GM18909 (cell line): ENCODE measurements at regions not wholly inside any gene's neighbourhood (a gene's known extent, or its start where the extent isn't known, plus 50 kb on each side); places are given as distances from the start of the nearest gene placed in this dataset.
"Not testable (repeated sequence)": the region's sequence is repeated elsewhere in the genome, so short reads cannot be mapped to it uniquely, and the experiment has no call there.

ENCODE experiments used
- ATAC-seq: cut with Tn5 transposase; IDR thresholded peaks from one replicate; pipeline ENCODE4 v1.9.1; 2021; ENCODE audit warnings: mild to moderate bottlenecking; ENCODE audit not compliant: unreplicated experiment, poor library complexity

DNA sequence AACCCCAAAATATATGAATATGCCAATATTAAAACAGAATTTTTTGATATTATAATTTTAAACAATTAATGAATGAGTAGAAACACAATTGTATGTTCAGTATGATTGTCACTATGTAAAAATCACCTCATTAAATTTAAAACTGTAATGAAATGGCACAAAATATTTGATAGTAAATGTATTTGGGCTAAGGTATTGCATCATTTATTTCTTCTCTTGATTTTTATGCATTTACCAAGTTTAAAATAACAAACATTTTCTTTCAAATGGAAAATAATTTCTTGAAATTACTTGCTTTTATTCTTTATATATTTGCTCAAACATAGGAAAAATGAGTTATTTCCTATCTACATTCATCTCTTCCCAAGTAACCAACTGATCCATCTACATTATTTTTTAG, 782.6 kb downstream of the KCNJ3 start:
- ATAC-seq: no peak

DNA sequence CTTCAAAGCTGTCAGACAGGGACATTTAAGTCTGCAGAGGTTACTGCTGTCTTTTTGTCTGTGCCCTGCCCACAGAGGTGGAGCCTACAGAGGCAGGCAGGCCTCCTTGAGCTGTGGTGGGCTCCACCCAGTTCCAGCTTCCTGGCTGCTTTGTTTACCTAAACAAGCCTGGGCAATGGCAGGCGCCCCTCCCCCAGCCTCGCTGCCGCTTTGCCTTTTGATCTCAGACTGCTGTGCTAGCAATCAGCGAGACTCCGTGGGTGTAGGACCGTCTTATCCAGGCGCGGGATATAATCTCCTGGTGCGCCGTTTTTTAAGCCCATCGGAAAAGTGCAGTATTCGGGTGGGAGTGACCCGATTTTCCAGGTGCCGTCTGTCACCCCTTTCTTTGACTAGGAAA, 773.5 kb downstream of the KCNJ3 start:
- not testable (repeated sequence) for ATAC-seq

DNA sequence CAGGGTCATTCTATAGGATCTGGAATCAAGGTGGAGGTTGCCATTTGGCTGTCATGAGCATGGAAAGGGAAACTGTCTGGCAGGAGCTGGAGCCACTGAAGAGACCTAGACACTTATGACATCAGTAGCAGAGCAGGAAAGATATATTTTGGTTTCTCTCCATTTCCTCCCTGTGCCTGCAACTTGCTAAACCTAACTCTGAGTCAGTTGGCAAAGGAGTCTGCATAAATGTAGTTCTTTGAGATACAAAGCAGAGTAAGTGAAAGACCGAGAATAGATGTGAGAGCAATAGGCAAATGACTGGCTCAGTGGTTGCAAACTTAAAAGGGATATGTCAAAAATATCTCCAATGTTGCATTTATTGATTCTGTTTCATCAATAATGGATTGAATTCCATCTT, 757.7 kb downstream of the KCNJ3 start:
- ATAC-seq: no peak

DNA sequence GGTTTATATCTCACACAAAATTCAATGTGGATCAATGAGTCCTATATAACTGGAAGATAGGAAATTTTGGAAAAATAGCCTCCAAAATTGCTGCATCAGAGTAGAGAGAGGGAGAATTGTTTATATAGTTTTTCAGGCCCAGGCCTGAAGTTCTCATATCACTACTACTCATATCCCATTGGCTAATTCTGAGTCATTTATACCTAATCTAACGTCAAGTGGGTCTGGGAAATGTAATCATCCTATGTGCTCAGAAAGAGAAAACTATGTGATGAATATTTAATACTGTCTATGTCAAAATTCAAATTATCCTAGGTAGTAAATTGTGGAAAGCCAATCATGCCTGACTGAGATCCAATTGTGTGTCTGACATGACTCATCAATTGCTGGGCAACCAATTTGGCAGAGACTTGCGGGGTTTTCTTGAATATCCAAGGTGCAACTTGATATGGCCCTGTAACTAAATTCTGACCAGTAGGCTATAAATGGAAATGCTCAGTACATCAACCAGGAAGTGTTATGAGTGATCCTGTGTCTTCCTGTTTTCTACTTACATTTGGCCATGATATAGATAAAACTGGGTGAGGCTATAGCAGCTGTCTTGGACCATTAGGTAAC, 744.4 kb downstream of the KCNJ3 start:
- no peak for ATAC-seq

DNA sequence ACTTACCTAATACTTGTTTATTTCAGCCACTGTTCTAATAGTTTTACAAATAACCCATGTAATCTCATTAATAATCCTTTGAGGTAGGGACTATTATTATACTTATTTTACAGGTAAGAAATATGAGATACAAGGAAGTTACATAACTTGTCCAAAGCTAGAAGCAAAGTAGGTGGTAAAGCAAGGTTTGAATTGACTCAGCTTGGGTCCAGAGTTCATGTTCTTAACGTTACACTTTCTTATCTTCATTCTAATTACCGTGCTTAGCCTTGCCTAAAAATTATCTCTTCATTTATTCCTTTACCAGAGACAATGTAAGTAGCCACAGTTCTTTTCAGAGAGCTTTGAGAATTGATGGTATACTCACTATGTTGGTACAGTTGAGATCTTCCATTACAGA, 743.6 kb downstream of the KCNJ3 start:
- no peak for ATAC-seq

DNA sequence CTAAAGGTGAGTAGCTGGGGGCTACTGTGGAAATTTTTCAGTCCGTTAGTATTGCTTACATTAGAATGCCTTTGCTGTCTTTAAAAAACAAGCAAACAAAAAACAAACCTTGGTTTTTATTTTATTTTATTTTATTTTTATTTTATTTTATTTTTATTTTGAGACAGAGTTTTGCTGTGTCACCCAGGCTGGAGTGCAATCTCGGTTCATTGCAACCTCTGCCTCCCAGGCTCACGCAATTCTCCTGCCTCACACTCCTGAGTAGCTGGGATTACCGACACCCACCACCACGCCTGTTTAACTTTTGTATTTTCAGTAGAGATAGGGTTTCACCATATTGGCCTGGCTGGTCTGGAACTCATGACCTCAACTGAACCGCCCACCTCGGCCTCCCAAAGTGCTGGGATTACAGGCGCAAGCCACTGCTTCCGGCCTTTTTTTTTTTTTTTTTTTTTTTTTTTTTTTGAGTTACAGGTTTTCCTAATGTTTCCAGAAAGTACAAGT, 732.6 kb downstream of the KCNJ3 start:
- ATAC-seq: no peak

DNA sequence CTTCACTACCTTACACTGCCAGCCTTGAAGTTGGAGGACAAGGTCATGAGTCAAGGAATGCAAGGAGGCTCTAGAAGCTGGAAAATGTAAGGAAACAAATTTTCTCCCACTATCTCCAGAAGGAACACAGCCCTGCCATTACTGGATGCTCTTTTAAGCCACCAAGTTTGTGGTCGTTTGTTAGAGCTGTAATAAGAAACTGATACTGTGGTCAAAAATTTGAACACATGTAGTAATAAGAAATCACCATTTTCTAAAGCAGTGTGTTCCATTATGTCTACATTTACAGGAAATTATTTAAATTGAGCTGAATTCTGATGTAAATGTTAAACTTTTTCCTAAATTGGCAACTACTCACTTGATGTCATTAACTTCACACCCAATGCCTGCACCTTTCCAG, 729.0 kb downstream of the KCNJ3 start:
- ATAC-seq: no peak

DNA sequence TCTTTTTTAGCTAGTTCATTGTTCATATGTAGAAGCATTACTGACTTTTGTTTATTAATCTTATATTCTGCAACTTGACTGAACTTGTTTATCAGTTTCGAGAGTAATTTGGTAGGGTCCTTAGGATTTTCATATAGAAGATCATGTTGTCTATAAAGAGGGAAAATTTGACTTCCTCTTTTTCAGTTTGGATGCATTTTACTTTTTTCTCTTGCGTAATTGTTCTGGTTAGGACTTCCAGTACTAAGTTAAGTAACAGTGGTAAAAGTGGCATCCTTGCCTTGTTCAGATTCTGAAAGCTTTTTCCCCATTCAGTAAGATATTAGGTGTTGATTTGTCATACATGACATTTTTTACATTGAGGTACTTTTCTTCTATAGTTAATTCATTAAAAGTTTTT, 726.0 kb downstream of the KCNJ3 start:
- ATAC-seq: no peak

DNA sequence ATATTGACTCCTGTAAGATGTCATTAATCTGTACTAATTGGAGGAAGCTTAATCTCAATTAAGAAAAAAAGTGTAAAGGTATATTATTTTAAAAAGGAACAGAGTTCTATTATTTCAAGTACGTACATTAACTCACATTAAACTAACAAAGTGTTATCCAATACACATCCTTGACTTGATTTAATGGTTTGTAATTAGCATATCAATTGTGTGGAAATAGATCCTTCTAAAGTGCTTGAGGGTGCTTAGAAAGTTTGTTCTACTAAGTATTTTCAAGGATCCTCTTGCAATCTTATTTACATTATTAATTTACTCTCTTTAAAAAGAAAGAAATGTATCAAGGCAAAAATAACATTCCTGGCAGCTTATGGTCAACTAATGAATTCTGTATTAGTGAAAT, 720.3 kb downstream of the KCNJ3 start:
- ATAC-seq: no peak

DNA sequence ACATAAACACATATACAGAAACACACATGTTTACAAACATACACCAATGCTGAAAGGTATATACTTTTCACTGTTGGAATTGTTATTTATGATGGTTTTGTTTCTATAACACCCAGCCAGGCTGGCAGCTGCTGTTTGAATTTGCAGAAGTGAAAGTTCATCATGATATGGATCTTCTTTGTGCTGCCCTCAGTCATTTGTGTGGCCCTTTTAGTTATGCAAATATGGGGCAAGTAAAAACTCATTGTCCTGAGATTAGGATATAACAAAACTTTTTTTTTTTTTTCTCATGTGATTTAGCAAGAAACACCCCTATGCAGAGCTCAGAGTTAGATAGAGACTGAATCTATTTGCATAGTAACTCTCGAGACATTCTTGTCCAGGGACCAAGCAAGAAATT, 714.1 kb downstream of the KCNJ3 start:
- ATAC-seq: peak; percentile 98

DNA sequence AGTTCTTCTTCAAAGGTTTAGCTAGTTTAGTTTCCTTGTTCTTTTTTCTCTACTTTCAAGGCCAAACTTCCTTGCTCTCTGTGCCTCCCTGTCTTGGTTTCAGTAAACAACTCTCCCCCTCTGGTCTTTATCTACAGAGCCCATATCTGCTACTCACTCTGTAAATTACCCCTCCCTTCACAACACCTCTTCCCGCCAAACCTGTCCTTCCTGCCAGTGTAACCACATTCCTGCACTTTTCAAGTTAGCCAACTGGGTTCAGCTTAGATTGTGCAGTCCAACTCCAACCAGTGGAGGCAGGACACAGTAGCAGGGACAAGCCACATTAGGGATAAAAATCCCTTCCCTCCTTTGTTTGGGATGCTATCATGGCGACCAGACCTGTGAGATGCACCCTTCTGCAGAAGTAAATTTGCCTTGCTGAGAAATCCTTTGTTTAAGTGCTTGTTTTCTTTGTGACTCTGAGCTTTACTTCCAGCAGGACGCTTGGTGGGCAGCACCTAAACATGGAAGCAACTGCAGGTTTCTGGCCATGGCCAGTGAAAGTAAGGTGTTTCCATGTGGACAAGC, 706.0 kb downstream of the KCNJ3 start:
- no peak for ATAC-seq

DNA sequence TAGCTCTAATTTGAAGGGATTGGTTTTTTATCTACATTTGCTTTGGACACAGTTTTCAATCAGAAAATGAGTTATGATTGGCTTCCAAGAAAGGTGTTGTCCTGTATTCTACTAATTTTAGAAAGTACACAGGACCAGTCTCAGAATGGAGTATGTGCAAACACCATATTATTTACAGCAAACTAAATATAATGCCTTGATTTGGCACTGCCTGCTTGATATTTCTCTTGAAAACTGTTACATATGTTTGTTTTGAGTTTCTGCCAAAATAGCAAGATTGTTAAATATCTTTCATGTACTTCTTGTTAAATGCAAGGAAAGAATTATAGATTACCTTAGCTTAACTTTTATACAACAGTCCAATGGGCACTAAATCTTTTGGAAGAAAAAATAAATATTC, 694.9 kb downstream of the KCNJ3 start:
- ATAC-seq: no peak

DNA sequence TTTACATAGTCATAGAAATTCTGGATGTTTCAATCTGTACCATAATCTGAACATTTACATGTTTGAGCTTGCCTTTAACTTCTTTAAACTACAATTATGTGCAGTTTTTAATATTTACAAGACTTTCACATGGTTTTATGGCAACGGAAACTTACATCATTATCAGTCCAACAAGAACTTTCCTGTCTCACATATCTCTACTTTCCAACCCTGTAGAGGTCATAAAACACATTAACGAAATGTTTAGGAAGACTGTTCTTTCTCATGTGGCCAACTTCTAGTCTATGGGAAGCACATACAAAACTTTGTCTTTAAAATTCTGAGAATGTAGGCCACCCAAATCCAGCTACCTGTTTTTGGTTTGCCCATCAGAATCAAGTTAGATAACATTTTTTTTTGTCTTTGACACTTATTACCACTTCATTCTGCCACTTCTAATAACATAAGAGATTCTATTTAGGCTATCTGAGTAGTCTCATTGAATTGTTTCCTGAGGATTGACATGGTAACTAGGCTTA, 693.2 kb downstream of the KCNJ3 start:
- ATAC-seq: no peak

DNA sequence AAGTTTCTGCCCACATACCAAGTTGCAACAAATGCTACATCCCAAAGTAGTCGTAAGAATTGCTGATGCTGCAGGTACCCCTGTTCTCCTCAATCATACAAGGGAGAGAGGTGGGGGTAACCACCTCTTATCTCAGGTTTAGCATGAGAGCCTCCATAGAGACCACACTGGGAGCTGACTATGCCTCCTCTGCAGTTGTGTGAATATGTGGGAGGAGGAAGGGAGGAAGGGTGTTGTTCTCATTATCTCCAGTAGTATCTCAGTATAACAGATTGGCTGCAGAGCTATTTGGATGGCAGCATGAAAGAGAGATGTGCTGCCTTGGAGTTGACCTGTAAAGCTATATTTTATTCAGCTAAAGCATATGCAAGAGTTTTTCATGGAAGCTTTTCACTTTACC, 690.7 kb downstream of the KCNJ3 start:
- no peak for ATAC-seq

DNA sequence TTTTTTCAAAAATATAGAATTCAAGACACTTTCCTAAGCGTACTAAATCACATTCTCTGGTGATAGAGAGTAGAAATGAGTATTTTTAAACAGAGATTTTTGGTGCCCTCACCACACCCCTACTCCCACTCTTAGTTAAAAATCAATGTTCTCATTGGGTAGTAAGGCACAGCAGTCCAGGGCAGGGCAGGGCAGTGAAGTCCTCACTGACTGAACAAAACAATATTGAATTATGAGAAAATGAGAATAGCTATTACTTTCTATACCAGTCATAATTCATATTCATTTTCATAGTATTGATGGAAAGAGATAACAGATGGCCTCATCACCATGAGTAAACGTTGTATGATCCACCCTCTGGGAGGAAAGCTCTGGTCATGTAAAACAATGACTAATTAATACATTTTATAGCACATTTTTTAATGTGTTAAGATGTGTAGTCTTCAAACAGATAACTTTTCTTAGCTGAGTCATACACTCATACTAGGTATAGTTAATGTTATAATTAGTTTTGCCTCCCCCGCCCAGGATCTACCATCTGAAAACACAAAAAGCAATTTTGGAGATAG, 686.1 kb downstream of the KCNJ3 start:
- no peak for ATAC-seq

DNA sequence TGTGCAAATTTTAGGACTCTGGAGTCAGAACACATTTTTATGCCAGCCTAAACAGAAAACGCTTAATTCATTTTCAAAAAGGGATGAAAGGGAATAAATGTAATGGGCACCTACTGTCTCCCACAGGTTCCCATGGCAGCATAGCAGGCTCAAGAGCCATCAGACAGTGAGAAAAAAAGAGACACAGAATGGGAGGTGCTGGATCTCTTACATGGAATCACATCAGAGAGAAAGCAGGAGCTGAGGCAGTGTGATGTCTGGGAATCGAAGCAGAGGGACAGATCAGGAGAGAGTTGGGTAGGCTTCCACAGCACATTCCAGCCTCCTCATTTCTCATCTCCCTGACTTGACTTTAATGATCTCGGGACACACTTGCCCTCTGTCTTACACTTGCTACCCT, 684.3 kb downstream of the KCNJ3 start:
- no peak for ATAC-seq

DNA sequence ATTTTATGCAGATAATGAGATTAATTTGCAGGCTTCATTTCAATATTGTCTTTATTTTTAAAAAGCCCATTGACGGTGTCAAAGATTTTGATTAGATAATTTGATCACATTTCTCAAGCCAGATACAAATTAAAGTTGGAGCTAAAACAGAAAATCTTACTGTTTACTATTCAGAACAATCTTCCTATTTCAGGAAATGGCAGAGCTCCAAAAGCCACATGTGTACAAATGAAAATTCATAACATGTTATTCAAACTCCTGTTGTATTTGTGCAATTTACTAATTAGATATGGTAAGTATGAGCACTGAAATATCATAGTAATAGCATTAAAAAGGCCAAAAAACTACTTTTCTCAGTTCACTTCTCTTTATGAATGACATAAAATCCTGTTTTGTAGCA, 682.9 kb downstream of the KCNJ3 start:
- no peak for ATAC-seq

DNA sequence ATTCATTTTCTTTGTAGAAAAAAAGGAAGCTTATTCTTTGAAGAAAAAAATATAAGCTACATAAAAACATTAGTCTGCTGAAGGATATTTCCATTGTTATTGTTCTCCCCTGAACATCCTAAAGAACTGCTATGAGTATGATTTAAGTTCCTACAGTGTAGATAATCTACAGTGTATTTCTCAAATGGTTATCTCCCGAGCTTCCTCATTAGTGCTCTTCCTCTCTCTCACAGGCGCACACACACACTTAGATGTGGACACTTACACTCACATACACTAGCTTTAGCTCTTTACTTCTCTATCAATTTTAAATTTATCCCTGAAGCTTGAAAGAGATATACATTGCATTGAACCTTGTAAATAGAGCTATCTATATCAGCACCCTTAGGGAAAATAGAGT, 681.0 kb downstream of the KCNJ3 start:
- ATAC-seq: no peak

DNA sequence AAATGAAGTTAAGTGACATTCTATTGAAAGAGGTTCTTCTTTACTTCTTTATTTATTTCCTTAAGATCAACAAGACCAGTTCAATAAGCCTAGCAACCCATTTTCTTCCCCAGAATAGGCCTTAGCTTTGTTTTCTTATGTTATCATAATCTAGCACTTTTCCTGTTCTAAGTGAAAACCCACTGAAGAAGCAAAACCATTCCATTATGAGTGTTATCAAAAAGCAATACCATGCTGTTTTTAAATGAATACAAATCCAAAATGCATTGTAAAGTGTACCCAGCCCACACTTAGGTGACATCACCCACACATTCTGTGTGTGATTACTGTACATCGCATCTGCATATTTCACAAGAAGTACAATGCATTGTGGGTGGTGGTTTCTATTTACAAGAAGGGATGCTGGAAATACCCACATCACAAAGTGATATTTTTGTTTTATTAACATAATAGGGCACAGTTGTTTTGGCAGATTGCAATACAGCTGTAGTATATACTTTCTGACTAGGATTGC, 679.5 kb downstream of the KCNJ3 start:
- no peak for ATAC-seq

DNA sequence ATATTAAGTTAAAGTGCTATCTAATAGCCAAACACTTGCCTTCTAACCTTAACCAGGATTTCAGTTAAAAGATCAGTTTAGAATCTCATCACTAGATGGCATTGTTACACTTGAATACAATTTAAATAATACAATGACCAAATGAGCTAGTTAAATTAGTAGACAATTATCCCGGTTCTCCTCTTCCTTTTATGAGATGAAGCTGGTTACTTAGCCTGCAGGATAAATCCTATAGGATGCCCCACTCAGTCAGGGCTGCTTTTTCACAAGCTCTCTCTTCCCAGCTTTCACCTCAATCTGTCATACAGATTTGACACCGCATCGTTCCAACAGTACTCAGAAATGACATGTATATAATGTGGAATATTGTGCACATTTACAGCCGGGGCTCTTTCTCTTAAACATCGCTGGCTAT, 678.8 kb downstream of the KCNJ3 start:
- peak; percentile 44 for ATAC-seq

DNA sequence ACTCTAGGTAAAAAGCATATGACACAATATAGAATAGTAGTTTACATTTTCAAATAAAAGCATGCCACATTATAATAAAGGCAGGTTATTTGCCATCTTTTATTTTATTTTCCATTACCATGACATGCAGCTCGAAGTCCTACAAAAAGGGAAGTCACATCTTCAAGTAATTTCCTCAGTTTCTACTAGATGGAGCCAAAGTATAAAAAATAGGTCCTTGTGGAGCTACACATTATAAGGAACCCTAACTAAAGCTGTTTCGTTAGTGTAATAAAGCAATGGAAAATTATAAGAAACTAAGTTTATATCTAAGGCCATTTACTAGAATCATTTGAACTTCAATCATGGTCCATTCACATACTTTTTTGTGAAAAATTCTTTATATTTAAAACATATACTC, 674.5 kb downstream of the KCNJ3 start:
- ATAC-seq: no peak

DNA sequence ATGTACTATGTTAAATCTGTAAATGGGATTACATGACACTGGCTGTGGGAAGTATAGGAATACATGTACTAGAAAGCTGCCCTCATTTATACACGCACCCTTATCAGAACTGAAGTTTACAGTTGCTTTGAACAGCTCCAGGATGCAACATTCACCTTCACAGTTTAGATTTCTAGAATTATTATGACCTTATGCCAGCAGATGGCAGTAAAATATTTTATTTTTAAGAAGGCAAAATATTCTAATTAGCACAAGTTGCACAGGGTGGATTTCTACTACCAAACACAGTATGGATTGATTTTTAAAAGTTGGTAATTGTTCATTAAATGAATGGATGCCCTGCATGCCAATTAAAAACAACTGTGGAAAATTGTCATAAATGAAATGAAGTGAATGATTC, 670.4 kb downstream of the KCNJ3 start:
- ATAC-seq: peak; percentile 69
